Activated naive CD4-positive, alpha-beta T cell treated with anti-CD3 and anti-CD28 coated beads, Interleukin-2, amount 50 U/mL, for 24 hours (primary cell): ENCODE measurements at regions not wholly inside any gene's neighbourhood (a gene's known extent, or its start where the extent isn't known, plus 50 kb on each side); places are given as distances from the start of the nearest gene placed in this dataset.

Experiments used
- H3K27ac Mint-ChIP-seq: one replicate; pipeline ENCODE4 v1.8.0; 2021; ENCODE audit warnings: mild to moderate bottlenecking, mixed read lengths
- H3K27me3 Mint-ChIP-seq: one replicate; pipeline ENCODE4 v1.8.0; 2021; ENCODE audit warnings: mixed read lengths
- H3K36me3 Mint-ChIP-seq: one replicate; pipeline ENCODE4 v1.8.0; 2021; ENCODE audit warnings: mixed read lengths
- H3K4me1 Mint-ChIP-seq: one replicate; pipeline ENCODE4 v1.8.0; 2021; ENCODE audit warnings: mixed read lengths
- H3K4me3 Mint-ChIP-seq: one replicate; pipeline ENCODE4 v1.8.0; 2021; ENCODE audit warnings: mild to moderate bottlenecking, mixed read lengths
- H3K9me3 Mint-ChIP-seq: one replicate; pipeline ENCODE4 v1.8.0; 2021; ENCODE audit warnings: mixed read lengths

DNA sequence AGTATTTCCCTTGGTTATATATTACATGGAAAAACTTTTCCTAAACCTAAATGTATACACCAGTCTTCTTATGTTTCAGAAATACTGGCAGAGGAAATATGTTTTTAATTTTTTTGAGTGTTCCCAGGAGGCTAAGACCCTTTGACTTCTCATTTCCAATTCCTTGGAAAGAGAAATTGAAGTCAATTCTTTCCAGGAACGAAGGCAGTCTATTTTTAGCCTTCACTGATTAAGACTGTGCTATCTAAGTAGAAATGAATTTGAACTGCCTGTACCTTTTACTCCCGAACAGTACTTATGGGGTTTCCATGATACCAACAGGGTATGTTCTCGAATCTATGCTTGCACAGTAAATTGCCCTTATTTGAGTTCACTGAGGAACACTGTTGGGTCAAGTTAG, 340.3 kb upstream of the CD180 start:
- H3K27ac Mint-ChIP-seq = no peak overlapping the region
- no peak overlapping the region for H3K4me3 Mint-ChIP-seq
- no peaks in the 10 kb centered on the region for H3K9me3 Mint-ChIP-seq
- H3K4me1 Mint-ChIP-seq = peaks cover 4% of the 10 kb centered on the region
- H3K27me3 Mint-ChIP-seq = no peaks in the 10 kb centered on the region
- no peaks in the 10 kb centered on the region for H3K36me3 Mint-ChIP-seq

DNA sequence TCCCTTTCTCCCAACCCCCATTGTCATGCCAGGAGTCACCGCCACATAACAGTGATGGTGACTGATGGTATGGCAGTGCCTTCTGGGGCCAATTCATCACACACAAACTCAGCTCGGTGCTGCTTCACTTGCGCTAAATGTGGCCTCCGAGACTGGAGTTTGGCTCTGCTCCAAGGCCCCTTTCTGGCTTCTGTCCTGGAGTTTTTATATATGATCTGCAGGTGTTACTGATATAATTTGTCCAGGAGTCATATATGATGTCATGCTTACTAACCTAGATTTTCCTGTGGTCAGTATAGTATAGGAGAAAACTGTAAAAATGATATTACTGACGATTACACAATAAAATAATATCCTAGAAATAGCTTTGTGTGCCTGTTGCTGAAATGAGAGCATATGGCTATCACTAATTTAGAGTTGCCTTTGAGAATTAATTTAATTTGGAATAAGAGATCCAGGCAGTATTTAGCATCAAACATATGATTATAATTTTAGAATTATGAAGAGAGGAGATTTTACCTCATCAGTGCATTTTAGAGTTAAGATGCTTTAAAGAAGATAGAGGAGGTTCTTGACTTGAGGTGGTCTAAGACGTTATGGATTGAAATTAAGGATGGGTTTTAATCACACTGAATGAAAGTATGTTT, 334.1 kb upstream of the CD180 start:
- Mint-ChIP-seq H3K4me3 (no peak overlapping the region), H3K36me3 (peaks cover 7% of the 10 kb centered on the region), H3K27me3 (no peaks in the 10 kb centered on the region), H3K9me3 (peaks cover 10% of the 10 kb centered on the region), H3K27ac (no peak overlapping the region), H3K4me1 (no peaks in the 10 kb centered on the region)

DNA sequence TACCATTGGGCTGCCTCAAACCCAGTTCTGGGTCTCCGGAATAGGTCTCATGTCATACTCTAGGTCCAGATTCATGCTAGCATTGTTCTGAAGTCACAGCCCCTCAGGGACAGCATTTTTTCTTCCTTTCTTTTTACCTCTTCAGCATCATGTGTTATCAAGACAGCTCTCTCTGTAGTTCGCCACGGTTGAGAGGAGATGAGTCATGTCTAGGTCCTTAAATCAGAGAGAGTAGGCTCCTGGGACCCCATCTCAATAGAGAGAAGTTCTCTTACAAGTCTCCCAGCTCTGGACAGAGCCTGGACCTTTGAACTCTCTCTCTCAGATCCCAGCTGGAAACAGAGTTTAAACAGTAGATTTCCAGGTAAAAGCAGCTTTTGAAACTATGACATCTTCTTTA, 332.4 kb upstream of the CD180 start:
- Mint-ChIP-seq H3K27ac (no peak overlapping the region), H3K9me3 (peaks cover 10% of the 10 kb centered on the region), H3K4me1 (no peaks in the 10 kb centered on the region), H3K4me3 (no peak overlapping the region), H3K27me3 (no peaks in the 10 kb centered on the region), H3K36me3 (peaks cover 7% of the 10 kb centered on the region)

DNA sequence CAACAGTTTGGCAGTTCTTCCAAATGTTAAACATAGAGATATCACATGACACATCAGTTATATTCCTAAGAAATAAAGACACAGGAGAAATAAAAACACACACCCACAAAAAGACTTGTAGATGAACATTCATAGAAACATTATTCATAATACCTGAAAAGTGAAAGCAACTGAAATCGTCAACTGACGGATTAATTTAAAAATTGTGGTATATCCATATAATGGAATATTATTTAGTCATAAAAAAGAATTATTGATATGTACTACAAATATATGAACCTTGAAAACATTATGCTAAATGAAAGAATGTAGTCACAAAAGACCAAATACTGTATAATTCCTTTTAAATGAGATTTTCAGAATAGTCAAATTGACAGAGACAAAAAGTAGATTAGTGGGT, 330.2 kb upstream of the CD180 start:
- Mint-ChIP-seq H3K27ac (no peak overlapping the region), H3K27me3 (no peaks in the 10 kb centered on the region), H3K36me3 (peaks cover 7% of the 10 kb centered on the region), H3K4me1 (no peaks in the 10 kb centered on the region), H3K4me3 (no peak overlapping the region), H3K9me3 (peaks cover 10% of the 10 kb centered on the region)

DNA sequence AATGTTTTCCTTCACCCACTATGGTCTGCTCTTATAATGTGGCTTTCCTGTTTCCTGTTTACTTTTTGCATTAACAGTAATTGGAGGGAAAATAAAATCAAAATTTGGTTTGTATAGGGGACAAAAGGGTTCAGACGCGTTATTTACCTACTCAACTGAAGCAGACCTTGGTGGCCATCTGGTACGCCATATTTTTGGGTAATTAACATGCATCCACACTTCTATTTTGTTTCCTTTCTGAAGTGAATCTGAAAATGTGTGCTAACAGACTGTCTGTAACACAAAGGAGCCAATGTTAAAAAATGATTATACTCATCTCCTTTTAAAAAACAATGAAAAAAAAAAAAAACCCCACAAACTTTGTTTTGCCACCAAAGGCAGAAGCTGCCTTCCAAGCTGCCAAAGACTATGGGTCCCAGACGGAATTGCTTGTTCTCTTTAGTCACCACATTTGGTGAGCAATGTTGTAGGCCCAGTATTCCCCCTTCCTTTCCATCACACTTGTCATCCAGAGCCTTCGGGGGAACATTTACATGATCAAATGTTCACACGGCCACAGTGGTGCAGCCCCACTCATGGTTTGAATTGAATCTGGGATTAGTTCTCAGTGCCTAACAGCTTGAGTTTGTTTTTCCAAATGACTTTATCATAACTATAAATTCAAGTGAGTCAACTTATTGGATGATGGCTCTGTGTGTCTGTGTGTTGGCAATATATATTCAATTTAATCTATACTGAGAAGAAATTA, 323.7 kb upstream of the CD180 start:
- no peaks in the 10 kb centered on the region for H3K36me3 Mint-ChIP-seq
- no peak overlapping the region for H3K4me3 Mint-ChIP-seq
- H3K27me3 Mint-ChIP-seq = no peaks in the 10 kb centered on the region
- H3K9me3 Mint-ChIP-seq = no peaks in the 10 kb centered on the region
- H3K4me1 Mint-ChIP-seq = peaks cover 32% of the 10 kb centered on the region
- no peak overlapping the region for H3K27ac Mint-ChIP-seq

DNA sequence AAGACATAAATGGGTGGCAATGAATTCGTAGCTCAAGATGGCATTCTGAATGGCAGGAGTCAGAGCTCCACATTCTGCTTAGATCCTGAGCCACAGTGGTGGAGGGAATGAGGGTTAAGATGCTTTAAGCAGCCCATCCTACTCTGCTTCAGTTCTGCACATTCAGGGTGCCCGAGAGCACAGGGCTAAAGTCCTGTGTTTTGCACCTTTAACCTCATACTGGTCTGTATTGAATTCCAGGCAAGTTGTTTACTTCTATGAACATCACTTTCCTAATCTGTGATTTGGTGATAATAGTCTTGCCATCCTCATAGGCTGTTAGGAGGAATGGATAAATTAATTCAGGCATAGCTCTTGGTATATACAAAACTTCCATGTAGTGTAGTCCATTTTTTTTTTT, 321.6 kb upstream of the CD180 start:
- Mint-ChIP-seq H3K4me1 (peaks cover 53% of the 10 kb centered on the region), H3K9me3 (no peaks in the 10 kb centered on the region), H3K4me3 (no peak overlapping the region), H3K27me3 (no peaks in the 10 kb centered on the region), H3K27ac (no peak overlapping the region), H3K36me3 (no peaks in the 10 kb centered on the region)

DNA sequence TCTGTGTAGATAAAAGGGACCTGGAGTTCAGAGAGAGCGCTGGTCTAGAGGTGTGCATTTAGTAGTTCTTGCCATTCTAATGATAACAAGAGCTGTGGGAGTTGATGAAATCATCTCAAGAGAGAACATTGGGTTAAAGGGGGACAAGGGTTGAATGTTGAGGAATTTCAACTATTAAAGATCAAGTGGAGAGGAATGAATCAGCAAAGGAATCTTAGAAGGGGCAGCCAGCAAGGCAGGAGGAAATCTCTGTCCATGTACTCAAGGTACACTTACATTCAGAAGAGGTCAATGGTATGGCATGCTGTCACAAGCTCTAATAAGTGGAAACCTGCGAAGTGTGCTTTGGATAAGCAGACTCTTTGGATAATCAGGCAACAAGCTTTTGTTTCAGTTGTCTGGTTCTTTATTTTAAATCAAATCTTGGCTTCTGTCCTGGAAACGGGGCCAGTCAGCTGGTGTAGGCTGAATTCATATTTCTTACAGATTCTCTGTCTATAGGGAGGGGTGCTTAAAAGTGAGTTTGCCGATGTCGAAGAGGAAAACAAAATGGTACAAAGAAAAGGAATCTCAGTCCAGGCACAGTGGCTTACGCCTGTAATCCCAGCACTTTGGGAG, 320.5 kb upstream of the CD180 start:
- Mint-ChIP-seq H3K27me3 (no peaks in the 10 kb centered on the region), H3K9me3 (no peaks in the 10 kb centered on the region), H3K27ac (no peak overlapping the region), H3K4me3 (no peak overlapping the region), H3K36me3 (no peaks in the 10 kb centered on the region), H3K4me1 (peaks cover 63% of the 10 kb centered on the region)

DNA sequence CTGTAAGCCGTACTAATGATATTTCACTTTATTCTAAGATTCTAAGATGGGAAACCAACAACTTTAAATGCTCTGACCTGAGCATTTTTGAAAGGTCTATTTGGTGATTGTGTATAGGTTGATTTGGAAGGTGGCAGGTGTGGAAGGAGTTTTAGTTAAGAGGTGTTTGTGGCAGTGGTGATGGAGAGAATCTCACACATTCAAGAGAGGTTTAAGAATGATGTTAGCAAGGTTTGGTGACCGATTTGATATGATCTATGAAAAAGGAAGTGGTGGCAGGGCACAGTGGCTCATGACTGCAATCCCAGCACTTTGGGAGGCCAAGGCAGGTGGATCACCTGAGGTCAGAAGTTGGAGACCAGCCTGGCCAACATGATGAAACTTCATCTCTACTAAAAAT, 319.2 kb upstream of the CD180 start:
- Mint-ChIP-seq H3K36me3 (no peaks in the 10 kb centered on the region), H3K9me3 (no peaks in the 10 kb centered on the region), H3K4me3 (peak overlapping the region; percentile 3), H3K27me3 (no peaks in the 10 kb centered on the region), H3K27ac (peak overlapping the region; percentile 1), H3K4me1 (peaks cover 64% of the 10 kb centered on the region)

DNA sequence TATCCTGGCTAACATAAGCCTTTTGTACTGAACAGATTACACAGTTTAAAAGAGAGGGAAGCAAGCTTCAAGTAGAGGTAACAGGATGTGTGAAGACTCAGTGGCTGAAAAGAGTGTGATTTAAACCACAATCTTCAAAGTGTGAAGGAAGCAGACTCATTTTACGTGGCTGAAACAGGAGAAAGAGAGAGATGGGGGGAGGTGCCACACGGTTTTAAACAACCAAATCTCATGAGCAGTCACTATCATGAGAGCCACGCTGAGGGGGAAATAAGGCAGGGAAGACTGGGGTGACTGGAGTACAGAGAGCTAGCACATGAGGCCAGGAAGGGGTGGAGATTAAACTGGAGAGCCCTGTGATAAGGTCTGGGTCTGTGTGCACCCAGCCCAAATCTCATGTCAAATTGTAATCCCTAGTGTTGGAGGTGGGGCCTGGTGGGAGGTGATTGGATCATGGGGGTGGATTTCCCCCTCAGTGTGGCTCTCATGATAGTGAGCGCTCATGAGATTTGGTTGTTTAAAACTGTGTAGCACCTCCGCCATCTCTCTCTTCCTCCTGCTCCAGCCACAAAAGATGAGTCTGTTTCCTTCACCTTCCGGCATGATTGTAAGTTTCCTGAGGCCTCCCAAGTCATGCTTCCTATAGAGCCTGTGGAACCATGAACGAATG, 318.6 kb upstream of the CD180 start:
- Mint-ChIP-seq H3K9me3 (peaks cover 3% of the 10 kb centered on the region), H3K4me3 (peak overlapping the region; percentile 64), H3K27ac (peak overlapping the region; percentile 61), H3K27me3 (no peaks in the 10 kb centered on the region), H3K36me3 (no peaks in the 10 kb centered on the region), H3K4me1 (peaks cover 64% of the 10 kb centered on the region)

DNA sequence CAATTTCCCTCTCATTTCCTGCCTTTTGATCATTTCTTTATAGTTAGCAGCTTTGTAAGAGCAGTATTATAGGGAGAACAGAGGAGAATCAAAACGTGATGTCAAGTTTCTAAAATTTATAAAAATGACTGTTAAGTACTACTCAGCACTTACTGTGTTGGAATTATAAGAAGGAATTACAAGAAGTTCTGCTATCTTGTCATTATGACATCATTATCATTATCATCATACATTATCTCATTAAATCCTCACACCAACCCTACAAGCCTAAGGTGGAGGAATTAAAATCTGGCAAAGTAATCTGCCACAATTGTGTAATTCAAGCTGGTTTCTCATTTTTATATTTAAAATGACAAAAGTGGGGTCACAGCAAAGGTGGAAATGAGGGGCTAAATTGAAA, 316.2 kb upstream of the CD180 start:
- Mint-ChIP-seq H3K9me3 (peaks cover 8% of the 10 kb centered on the region), H3K27me3 (no peaks in the 10 kb centered on the region), H3K4me3 (no peak overlapping the region), H3K36me3 (peaks cover 1% of the 10 kb centered on the region), H3K27ac (peak overlapping the region; percentile 81), H3K4me1 (peaks cover 64% of the 10 kb centered on the region)

DNA sequence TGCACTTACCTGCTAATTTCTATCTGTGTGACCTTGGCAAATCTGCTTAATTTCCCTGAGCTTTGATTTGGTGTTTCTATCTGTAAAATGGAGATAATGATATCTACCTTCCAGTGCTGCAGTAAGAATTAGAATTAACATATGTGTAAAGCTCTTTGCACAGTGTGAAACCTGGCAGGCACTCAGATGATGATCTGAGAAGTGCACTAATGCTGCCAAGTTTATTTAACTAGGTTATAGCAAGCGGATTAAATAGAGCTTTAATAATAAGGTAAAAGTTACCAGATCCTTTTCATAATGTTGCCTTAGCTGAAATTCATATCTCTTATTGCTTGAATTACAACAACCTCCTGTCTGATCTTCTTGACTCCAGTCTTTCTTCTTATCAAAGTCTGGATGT, 315.3 kb upstream of the CD180 start:
- no peak overlapping the region for H3K4me3 Mint-ChIP-seq
- no peaks in the 10 kb centered on the region for H3K27me3 Mint-ChIP-seq
- peaks cover 1% of the 10 kb centered on the region for H3K36me3 Mint-ChIP-seq
- peaks cover 8% of the 10 kb centered on the region for H3K9me3 Mint-ChIP-seq
- no peak overlapping the region for H3K27ac Mint-ChIP-seq
- H3K4me1 Mint-ChIP-seq = peaks cover 61% of the 10 kb centered on the region

DNA sequence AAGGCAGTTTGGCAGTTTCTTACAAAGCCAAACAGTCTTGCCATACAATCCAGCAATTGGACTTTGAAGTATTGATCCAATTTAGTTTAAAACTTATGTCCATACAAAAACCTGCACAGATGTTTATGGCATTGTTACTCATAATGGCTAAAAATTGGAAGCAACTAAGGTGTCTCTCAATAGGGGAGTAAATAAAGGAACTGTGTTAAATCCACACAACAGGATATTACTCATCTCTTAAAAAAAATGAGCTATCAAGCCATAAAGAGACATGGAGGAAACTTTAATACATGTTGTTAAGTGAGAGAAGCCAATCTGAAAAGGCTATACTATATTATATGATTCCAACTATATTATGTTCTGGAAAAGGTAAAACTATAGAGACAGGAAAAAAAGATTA, 313.6 kb upstream of the CD180 start:
- Mint-ChIP-seq H3K27me3 (no peaks in the 10 kb centered on the region), H3K9me3 (peaks cover 8% of the 10 kb centered on the region), H3K4me3 (no peak overlapping the region), H3K4me1 (peaks cover 49% of the 10 kb centered on the region), H3K36me3 (peaks cover 1% of the 10 kb centered on the region), H3K27ac (no peak overlapping the region)

DNA sequence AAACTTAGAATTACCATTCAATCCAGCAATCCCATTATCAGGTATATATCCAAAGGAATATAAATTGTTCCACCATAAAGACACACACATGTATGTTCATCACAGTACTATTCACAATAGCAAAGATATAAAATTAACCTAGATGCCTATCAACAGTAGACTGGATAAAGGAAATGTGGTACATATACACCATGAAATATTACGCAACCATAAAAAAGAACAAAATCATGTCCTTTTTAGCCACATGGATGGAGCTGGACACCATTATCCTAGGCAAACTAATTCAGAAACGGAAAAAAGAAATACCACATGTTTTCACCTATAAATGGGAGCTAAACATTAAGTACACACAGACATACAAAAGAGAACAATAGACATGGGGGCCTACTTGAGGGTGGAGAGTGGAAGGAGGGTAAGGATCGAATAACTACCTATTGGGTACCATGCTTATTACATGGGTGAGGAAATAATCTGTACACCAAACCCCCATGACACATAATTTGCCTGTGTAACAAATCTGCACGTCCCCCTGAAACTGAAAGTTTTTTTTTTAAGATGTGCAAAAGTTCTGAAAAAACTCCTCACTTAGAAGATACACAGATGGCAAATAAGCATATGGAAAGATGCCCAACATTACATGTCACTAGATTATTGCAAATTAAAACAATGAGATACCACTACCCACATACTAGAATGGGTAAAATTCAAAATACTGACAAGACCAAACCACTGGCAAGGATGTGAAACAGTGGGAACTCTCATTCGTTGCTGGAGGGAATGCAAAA, 313.0 kb upstream of the CD180 start:
- Mint-ChIP-seq H3K4me3 (no peak overlapping the region), H3K27ac (no peak overlapping the region), H3K4me1 (peaks cover 43% of the 10 kb centered on the region), H3K27me3 (no peaks in the 10 kb centered on the region), H3K36me3 (peaks cover 1% of the 10 kb centered on the region), H3K9me3 (peaks cover 8% of the 10 kb centered on the region)

DNA sequence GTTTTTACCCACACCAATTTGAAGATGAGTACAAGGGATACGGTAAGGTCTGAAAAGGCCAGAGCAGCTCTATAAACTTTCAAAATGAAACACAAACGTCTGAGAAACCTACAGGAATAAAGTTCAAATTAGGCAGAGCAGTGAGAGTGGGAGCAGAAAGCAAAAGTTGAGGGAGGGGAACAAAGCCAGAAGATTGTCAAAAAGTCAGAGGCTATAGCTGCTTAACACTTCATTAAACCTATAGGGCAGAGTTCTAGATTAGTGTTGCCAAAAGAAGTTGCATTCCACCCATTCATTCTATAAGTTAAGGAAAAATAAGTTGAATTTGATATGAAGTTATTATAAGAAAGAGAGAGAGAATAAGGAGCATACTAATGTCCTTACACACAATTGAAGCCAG, 309.6 kb upstream of the CD180 start:
- Mint-ChIP-seq H3K27me3 (no peaks in the 10 kb centered on the region), H3K4me1 (peaks cover 15% of the 10 kb centered on the region), H3K4me3 (no peak overlapping the region), H3K36me3 (peaks cover 1% of the 10 kb centered on the region), H3K27ac (no peak overlapping the region), H3K9me3 (peaks cover 8% of the 10 kb centered on the region)

DNA sequence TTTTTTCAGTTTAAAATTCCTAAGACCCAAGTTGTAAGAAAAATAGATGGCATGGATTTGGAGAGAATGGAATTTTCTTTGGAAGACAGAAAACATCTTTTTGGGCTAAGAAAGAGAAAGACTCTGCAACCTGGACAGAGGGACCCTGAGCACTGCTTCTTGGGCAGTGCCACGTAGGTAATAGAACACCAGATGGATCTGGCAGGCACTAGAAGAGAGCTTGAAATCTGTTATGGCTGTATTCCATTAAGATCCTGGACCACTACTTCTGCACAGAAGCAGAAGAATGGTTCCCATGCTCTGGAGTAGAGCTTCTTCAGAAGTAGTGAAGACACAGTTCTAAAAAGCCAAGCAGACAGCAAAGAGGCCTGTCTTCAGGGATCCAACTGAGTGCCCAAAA, 306.4 kb upstream of the CD180 start:
- Mint-ChIP-seq H3K36me3 (peaks cover 7% of the 10 kb centered on the region), H3K9me3 (peaks cover 4% of the 10 kb centered on the region)

More for the DNA sequence above, 306.4 kb upstream of the CD180 start:
- Mint-ChIP-seq H3K4me3 (no peak overlapping the region), H3K27me3 (no peaks in the 10 kb centered on the region), H3K4me1 (no peaks in the 10 kb centered on the region), H3K27ac (no peak overlapping the region)
